Stimulated activated CD4-positive, alpha-beta T cell treated with anti-CD3 and anti-CD28 coated beads, TNF-alpha, amount 100 ng/mL, for 48 hours (primary cell): ENCODE measurements at regions not wholly inside any gene's neighbourhood (a gene's known extent, or its start where the extent isn't known, plus 50 kb on each side); places are given as distances from the start of the nearest gene placed in this dataset.
"Not testable (repeated sequence)": the region's sequence is repeated elsewhere in the genome, so short reads cannot be mapped to it uniquely, and the experiment has no call there.

Experiments
- DNase-seq, 3 donors: peaks; one replicate each; pipeline ENCODE4 v3.0.0-alpha.2; 2020; ENCODE audit warnings: low read depth in 3 of 3

DNA sequence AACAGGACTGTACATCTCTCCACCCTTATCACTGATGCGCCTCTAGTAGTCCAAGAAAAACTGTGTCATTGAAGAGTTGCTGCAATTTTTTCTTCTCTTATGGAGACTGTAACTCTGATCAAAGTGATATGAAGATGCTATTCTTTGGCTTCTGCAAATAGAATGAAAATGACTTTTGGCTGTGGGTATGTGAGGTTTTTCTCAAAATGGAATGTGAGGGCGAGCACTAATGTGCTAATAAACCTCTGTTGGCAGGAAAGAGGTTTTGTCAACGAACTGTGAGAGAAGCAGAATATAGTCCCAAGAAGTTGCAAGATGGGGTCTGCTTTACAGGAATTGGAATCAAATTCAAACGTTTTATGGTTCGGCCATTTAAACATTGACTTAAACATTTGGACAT is 252.0 kb upstream of the GAS1 start:
- DNase-seq: no peak

DNA sequence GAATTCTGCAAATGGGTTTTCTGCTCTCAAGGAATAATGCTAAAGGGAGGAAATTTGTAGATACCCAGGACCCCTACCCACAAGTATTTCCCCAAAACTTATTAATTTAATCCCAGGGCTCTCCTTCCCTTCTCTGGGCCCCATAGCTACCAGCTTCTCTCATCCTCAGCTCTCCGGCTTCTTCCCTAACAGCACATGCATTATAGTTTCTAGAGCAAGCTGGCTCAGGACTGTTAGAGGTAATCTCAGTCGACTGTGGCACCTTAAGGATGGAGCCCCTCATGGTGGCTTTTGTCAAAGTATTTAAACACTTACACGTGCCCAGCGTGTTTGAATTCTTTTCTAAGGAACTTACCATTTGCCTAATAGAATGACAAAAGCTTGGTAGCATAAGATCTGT is 252.5 kb upstream of the GAS1 start:
- no peak for DNase-seq

- DNase-seq: no peak
These were observed 254.0 kb upstream of the GAS1 start for GRCh38 chr9:87201351-87201751.

GRCh38 chr9:87206064-87206661 is 258.9 kb upstream of the GAS1 start:
- DNase-seq: no peak

DNA sequence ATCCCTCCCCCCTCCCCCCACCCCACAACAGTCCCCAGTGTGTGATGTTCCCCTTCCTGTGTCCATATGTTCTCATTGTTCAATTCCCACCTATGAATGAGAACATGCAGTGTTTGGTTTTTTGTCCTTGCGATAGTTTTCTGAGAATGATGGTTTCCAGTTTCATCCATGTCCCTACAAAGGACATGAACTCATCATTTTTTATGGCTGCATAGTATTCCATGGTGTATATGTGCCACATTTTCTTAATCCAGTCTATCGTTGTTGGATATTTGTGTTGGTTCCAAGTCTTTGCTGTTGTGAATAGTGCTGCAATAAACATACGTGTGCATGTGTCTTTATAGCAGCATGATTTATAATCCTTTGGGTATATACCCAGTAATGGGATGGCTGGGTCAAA is 263.4 kb upstream of the GAS1 start:
- DNase-seq: not testable (repeated sequence)

DNA sequence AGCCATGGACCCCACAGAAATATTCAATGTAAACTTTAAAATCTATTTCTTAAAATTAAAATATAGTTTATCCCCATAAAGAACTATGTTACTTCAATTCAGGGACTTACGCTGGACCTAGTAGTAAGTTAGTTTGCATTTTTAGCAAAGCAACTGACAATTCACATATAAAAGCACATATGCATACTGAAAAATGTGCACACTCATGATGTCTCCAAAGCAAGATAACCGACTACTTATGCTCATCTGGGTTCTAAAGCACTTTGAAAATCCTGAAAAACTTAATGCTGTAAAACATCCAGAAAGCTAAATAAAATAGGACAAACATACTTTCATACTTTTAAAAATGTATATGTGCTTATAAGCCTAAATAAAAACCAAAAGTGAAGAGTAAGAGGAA is 264.4 kb upstream of the GAS1 start:
- DNase-seq: no peak

- DNase-seq: no peak
These were observed 265.3 kb upstream of the GAS1 start for GRCh38 chr9:87212605-87213021.

- DNase-seq: no peak
These were observed 266.6 kb upstream of the GAS1 start for GRCh38 chr9:87213948-87214347.

DNA sequence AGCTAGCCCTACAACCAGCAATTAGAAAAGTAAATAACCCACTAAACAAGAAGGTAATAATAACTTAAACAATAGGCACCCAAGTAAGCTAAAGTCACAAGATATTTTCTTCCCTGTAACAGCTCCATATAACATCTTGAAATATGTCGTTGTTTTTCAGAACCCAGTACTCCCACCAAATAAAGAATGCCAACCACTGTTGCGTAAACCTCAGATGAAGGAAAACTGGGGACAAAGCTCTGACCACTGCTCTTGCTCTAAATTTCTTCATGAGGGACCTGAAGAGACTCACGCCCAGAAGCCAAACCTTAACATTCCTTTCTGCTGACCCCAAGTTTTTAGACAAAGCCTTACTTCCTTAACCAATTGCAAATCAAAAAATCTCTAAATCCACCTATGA is 267.7 kb upstream of the GAS1 start:
- DNase-seq: no peak

DNA sequence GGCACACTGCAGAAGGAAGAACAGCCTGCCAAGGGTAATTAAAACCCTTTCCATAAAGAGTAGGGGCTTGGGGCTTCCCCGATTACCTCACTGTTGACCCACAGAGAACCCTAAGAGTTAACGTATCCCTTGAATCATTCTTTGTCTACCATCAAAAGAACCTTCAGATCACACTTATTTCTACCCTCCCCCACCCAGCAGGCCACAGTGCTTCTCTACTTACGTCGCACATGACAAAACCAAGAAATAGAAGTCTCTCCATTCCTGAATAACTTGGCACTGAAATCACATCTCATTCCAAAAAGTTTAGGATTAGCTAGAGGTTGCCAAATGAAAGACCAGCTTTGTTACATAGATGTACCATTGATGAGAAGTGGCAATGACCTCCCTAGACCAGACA is 268.7 kb upstream of the GAS1 start:
- DNase-seq: no peak

DNA sequence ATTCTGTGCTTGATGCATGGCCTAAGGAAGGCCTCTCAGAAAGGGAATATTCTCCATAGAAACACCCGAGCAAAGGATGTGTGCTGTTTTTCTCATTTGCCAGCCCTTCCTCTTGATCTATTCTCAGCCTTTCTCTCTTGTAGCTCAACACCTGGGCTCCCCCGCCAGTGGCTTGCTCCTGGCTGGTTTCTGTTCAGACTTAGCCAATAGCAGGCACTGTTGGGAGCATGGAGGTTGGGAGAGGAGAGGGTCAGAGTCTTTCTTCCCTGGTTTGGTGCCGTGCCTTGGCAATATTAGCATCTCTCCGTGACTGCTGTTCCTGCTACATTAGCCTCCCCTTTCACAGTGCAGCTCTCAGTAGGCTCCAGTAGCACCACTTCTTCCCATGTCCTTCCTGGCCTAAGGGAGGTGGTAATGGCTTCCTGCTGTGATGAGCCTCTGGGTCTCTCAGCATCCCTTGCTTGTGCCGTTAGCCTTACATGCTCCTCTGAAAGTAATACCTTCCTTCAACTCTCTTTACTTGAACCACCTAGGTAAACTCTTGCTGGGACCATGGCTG is 269.7 kb upstream of the GAS1 start:
- DNase-seq: no peak

DNA sequence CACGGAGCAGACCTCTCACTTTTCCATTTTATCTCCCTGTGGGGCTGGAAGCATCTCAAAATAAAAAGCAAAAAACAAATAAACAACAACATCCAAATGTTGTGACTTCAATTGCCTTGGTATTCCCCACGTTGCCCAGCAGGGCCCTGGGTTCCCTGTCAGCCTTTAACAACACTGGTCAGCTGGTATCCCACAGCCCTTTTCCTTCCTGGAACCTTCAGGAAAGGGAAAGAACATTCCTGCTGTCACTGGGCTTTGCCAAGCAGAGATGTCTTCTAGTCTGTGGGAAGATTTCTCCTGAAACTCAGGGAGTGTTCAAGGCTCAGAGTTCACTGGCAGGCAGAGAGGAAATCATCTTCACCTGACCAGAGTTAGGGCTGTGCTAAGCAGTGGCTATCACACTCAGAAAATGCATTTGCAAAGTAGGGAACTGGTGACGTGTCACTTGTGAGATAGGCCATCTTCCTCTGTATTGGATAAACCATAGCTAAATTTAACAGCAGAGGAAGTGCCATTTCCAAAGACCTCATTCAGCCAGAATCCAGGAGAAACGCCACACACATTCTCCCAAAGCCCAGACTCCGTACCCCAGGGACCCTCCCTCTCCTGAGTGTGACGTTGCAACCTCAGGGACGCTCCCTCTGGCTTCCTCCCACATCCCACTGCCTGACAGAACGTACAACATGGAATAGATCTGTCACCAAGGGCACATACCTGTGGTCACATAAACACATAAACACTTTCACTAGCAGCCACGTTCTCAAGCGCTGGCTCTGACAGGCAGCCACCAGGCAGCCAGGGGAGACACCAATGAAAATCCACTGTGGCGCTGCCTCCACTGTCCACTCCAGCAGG is 274.0 kb upstream of the DAPK1 start:
- DNase-seq: no peak

DNA sequence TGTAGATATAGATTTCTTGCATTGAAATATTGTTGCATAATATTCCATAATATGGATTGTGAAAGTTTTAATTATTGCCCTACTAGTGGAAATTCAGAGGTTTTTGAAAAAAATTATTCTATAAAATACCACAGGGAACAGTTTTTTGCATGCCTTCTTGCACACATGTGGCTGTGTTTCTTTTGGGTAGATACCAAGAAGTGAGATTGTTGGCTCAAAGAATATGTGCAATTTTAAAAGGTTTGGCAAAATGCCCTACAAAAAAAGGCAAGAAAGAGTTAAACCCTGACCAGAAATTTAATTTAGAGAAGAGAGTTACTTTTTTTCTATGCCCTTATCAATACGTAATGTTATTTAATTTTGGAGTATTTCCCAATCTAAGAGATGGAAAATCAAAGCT is 270.8 kb upstream of the DAPK1 start:
- DNase-seq: no peak

- DNase-seq: no peak
These were observed 270.2 kb upstream of the DAPK1 start for GRCh38 chr9:87227456-87227855.

- no peak for DNase-seq
These were observed 268.6 kb upstream of the DAPK1 start for GRCh38 chr9:87229108-87229507.

- no peak for DNase-seq
These were observed 264.2 kb upstream of the DAPK1 start for GRCh38 chr9:87233431-87233830.

DNA sequence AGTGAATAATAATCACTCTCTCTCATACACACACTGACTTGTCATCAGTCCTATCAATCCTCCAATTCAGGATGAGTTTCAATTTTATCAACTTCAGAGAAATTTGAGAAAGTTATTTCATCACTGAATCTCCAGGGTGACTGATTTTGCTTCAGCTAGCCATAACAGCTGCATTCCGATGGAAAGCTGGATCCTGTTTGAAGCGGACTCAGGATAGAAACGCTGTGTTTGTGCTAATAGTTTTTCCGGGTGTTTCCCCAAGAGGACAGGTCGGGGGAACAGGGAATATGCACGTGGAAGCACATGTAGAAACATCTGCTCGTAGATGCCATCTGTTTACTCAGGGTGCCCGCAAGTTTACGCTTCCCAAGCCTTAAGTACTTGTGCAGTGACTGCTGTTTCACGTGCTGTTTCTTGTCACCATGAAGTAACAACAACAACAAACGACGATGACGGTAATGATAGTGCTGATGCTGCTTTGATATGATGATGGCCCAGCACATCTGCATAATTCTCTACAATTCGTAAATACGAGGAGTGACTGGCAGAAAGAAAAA is 263.7 kb upstream of the DAPK1 start:
- DNase-seq: no peak

DNA sequence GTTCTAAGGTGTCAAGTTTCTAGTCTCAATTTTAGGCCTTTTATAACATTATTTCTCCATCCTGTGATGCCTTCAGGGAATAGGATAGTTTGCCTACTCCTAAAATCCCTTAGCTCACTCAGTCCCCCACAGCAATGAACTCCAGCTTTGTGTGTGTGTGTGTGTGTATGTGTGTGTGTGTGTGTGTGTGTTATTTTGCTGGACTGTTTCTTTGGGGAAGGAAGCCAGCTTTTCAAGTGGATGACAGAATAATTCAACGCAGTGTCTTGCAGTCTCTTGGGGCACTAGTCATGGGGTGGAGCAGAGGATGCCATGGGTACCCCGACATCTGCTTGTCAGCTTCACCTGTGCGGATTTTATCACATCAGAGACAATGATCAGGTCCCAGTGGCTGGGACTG is 262.8 kb upstream of the DAPK1 start:
- DNase-seq: no peak

- DNase-seq: no peak
These were observed 261.1 kb upstream of the DAPK1 start for GRCh38 chr9:87236546-87236945.

- DNase-seq: no peak
These were observed 260.3 kb upstream of the DAPK1 start for GRCh38 chr9:87237336-87237735.

GRCh38 chr9:87238545-87238944 is 259.1 kb upstream of the DAPK1 start:
- no peak for DNase-seq

GRCh38 chr9:87239312-87239711 is 258.4 kb upstream of the DAPK1 start:
- DNase-seq: no peak

DNA sequence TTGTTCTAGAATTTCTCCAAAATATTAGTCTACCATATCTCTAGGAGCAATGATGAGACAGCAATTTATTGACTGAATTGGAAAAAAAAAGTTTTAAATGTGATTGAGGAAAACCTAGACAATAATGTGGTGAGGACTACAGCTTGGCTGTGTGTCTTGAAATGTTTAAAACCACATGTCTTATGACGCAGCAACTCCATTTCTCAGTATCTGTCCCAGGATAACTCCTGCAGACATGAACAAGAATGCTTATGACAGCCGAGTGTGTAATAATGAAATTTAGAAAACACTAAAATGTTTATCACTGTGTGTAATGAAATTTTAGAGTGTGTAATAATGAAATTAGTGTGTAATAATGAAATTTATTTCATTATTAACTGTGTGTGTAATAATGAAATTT is 254.1 kb upstream of the DAPK1 start:
- DNase-seq: no peak
